H1 (cell line): ENCODE measurements at regions not wholly inside any gene's neighbourhood (a gene's known extent, or its start where the extent isn't known, plus 50 kb on each side); places are given as distances from the start of the nearest gene placed in this dataset.

Experiments
- CTCF ChIA-PET: fragments of 300-600 bp; sonication (Branson Sonifier 250); formaldehyde crosslinking; loops from one replicate; lab custom pipeline; 2021; ENCODE audit not compliant: partially characterized antibody; lab: Charles Lee
- POLR2A ChIA-PET: fragments of 300-600 bp; sonication (Branson Sonifier 250); formaldehyde crosslinking; loops from one replicate; lab custom pipeline; 2021; ENCODE audit warnings: inconsistent platforms; ENCODE audit not compliant: partially characterized antibody; lab: Charles Lee
- DNase-seq, 2 experiments: peaks; one replicate each; pipeline versions ENCODE4 v3.0.0 to v3.0.0-alpha.2; 2010 to 2022; ENCODE audit warnings: low spot score in 2 of 2, low read depth in 1 of 2, mixed read lengths in 1 of 2
- FAIRE-seq: peaks from 2 replicates; lab custom pipeline; 2011; peaks lifted over from hg19 to GRCh38; lab: Jason Lieb, UNC
- H2AFZ ChIP-seq: 2 replicates; pipeline ENCODE4 v1.8.1; 2012; ENCODE audit warnings: low read length, inconsistent platforms
- H2AK5ac ChIP-seq: 2 replicates; pipeline ENCODE4 v1.6.1; 2013; ENCODE audit warnings: low read depth, low read length
- H2BK120ac ChIP-seq: replicated peaks from 2 replicates; pipeline ENCODE3; 2013; ENCODE audit warnings: low read depth, low read length, inconsistent platforms
- H2BK12ac ChIP-seq: 2 replicates; pipeline ENCODE4 v1.6.1; 2013; ENCODE audit warnings: low read depth, low read length
- H2BK15ac ChIP-seq: 2 replicates; pipeline ENCODE4 v1.6.1; 2013; ENCODE audit warnings: low read length
- H2BK20ac ChIP-seq: 2 replicates; pipeline ENCODE4 v1.6.1; 2013; ENCODE audit warnings: low read length
- H2BK5ac ChIP-seq: 2 replicates; pipeline ENCODE4 v1.6.1; 2013; ENCODE audit warnings: low read depth, low read length
- H3K14ac ChIP-seq: 2 replicates; pipeline ENCODE4 v1.6.1; 2013; ENCODE audit warnings: inconsistent platforms; ENCODE audit not compliant: insufficient read length
- H3K18ac ChIP-seq: 2 replicates; pipeline ENCODE4 v1.6.1; 2013; ENCODE audit warnings: low read length; ENCODE audit errors: extremely low read depth
- H3K23ac ChIP-seq: 2 replicates; pipeline ENCODE4 v1.6.1; 2013; ENCODE audit warnings: inconsistent platforms; ENCODE audit not compliant: insufficient read length
- H3K23me2 ChIP-seq: 2 replicates; pipeline ENCODE4 v1.6.1; 2013; ENCODE audit warnings: low read depth, low read length
- H3K27ac ChIP-seq: 2 replicates; pipeline ENCODE4 v1.6.1; 2011; ENCODE audit warnings: low read depth, low read length, inconsistent platforms
- H3K27me3 ChIP-seq, 4 experiments: replicated peaks in 1 of 4; 1 replicate in 1 of 4; 2 replicates in 3 of 4; pipeline versions ENCODE4 v1.6.1 to v1.8.1; 2011 to 2013; ENCODE audit warnings: low read length in 3 of 4, mild to moderate bottlenecking in 3 of 4, inconsistent platforms in 2 of 4, mixed read lengths in 2 of 4, moderate library complexity in 1 of 4; ENCODE audit not compliant: control insufficient read depth in 3 of 4, insufficient read depth in 3 of 4; ENCODE audit errors: extremely low read depth in 1 of 4
- H3K36me3 ChIP-seq, 4 experiments: 2 replicates each; pipeline versions ENCODE4 v1.6.1 to v1.8.1; 2011 to 2013; ENCODE audit warnings: mild to moderate bottlenecking in 4 of 4, low read length in 3 of 4, moderate library complexity in 2 of 4, control low read depth in 1 of 4, inconsistent platforms in 1 of 4; ENCODE audit not compliant: insufficient read depth in 4 of 4, control insufficient read depth in 2 of 4
- H3K4ac ChIP-seq: replicated peaks from 2 replicates; pipeline ENCODE3; 2013; ENCODE audit warnings: low read length, low read depth, mixed read lengths, inconsistent platforms; ENCODE audit not compliant: insufficient read length
- H3K4me1 ChIP-seq, 4 experiments: replicated peaks in 1 of 4; 1 replicate in 1 of 4; 2 replicates in 3 of 4; pipeline versions ENCODE4 v1.6.1 to v1.8.1; 2011 to 2013; ENCODE audit warnings: low read length in 3 of 4, inconsistent platforms in 2 of 4, mixed read lengths in 1 of 4; ENCODE audit not compliant: insufficient read depth in 4 of 4, control insufficient read depth in 3 of 4
- H3K4me2 ChIP-seq, 2 experiments: 2 replicates each; pipeline versions ENCODE4 v1.6.1 to v1.8.1; 2011 to 2013; ENCODE audit warnings: low read depth in 2 of 2, low read length in 2 of 2, control low read depth in 1 of 2, inconsistent platforms in 1 of 2, mild to moderate bottlenecking in 1 of 2; ENCODE audit not compliant: insufficient read depth in 1 of 2
- H3K4me3 ChIP-seq, 4 experiments: fragments of 200-600, 300-600 bp in 1 of 4; sonication (generic), shearing (Covaris generic), sonication (Bioruptor Twin) in 1 of 4; 2 replicates each; pipeline versions ENCODE4 v1.5.1 to v1.8.1; 2011 to 2016; ENCODE audit warnings: low read length in 4 of 4, low read depth in 3 of 4, control low read depth in 2 of 4, inconsistent platforms in 2 of 4, mild to moderate bottlenecking in 2 of 4, mixed read lengths in 1 of 4, moderate library complexity in 1 of 4; ENCODE audit not compliant: insufficient read depth in 2 of 4; ENCODE audit errors: extremely low read depth in 1 of 4
- H3K56ac ChIP-seq: replicated peaks from 2 replicates; pipeline ENCODE3; 2013; ENCODE audit warnings: low read depth, mild to moderate bottlenecking, mixed read lengths, low read length, inconsistent platforms; ENCODE audit not compliant: insufficient read length
- H3K79me1 ChIP-seq: 2 replicates; pipeline ENCODE4 v1.6.1; 2013; ENCODE audit warnings: low read depth, low read length, control low read depth
- H3K79me2 ChIP-seq, 2 experiments: 2 replicates each; pipeline versions ENCODE4 v1.6.1 to v1.8.1; 2012 to 2013; ENCODE audit warnings: low read length in 2 of 2, mild to moderate bottlenecking in 2 of 2, inconsistent platforms in 1 of 2; ENCODE audit not compliant: insufficient read depth in 2 of 2, control insufficient read depth in 1 of 2
- H3K9ac ChIP-seq, 4 experiments: replicated peaks in 1 of 4; 1 replicate in 1 of 4; 2 replicates in 3 of 4; pipeline versions ENCODE4 v1.6.1 to v1.8.1; 2011 to 2013; ENCODE audit warnings: low read depth in 3 of 4, low read length in 3 of 4, control low read depth in 2 of 4, mild to moderate bottlenecking in 2 of 4, moderate library complexity in 2 of 4, inconsistent platforms in 1 of 4; ENCODE audit errors: extremely low read depth in 1 of 4
- H3K9me3 ChIP-seq, 2 experiments: 2 replicates each; pipeline versions ENCODE4 v1.6.1 to v1.8.1; 2012 to 2013; ENCODE audit warnings: mild to moderate bottlenecking in 2 of 2, moderate library complexity in 2 of 2, control low read depth in 1 of 2, inconsistent platforms in 1 of 2, low read depth in 1 of 2, low read length in 1 of 2, mixed read lengths in 1 of 2; ENCODE audit not compliant: insufficient read depth in 2 of 2
- H4K20me1 ChIP-seq, 2 experiments: replicated peaks in 1 of 2; 2 replicates each; pipeline versions ENCODE3 to v1.8.1; 2011 to 2013; ENCODE audit warnings: inconsistent platforms in 2 of 2, low read length in 2 of 2, mild to moderate bottlenecking in 1 of 2; ENCODE audit not compliant: insufficient read depth in 2 of 2, control insufficient read depth in 1 of 2
- H4K5ac ChIP-seq: 2 replicates; pipeline ENCODE4 v1.6.1; 2013; ENCODE audit warnings: low read length, low read depth, mixed read lengths, inconsistent platforms; ENCODE audit not compliant: insufficient read length
- H4K8ac ChIP-seq: 2 replicates; pipeline ENCODE4 v1.8.0; 2013; ENCODE audit warnings: mild to moderate bottlenecking, moderate library complexity, low read length, inconsistent platforms; ENCODE audit not compliant: insufficient read depth; ENCODE audit errors: extremely low read depth
- H4K91ac ChIP-seq: replicated peaks from 2 replicates; pipeline ENCODE3; 2013; ENCODE audit warnings: low read length, mixed read lengths, inconsistent platforms; ENCODE audit not compliant: insufficient read length
- SIX5 ChIP-seq: IDR thresholded peaks from 2 replicates; pipeline ENCODE4 v1.6.1; 2011; ENCODE audit warnings: mild to moderate bottlenecking, low read depth, low read length
- WGBS, 2 experiments: shearing (Covaris generic) in 1 of 2; methylation state at CpG; one replicate each; pipeline versions ENCODE4 v1.1.6 to v1.1.7; 2013 to 2015; ENCODE audit warnings: low lambda C conversion rate in 2 of 2, mixed read lengths in 2 of 2, inconsistent platforms in 1 of 2, low coverage in 1 of 2, missing lambda C conversion rate in 1 of 2; ENCODE audit not compliant: insufficient replicate concordance in 2 of 2, insufficient coverage in 1 of 2, insufficient read length in 1 of 2; ENCODE audit errors: extremely low coverage in 1 of 2, missing lambda C conversion rate in 1 of 2; 5-methylcytosine and 5-hydroxymethylcytosine counted together

GRCh38 chr2:136611451-136611850, 153.9 kb upstream of the THSD7B start:
- no peak overlapping the region for H2BK12ac ChIP-seq
- no peak overlapping the region for H3K9ac ChIP-seq
- H3K27ac ChIP-seq: no peak overlapping the region
- H3K4me1 ChIP-seq: no peaks in the 10 kb centered on the region
- H2BK120ac ChIP-seq: no peak overlapping the region
- H3K9me3 ChIP-seq: no peaks in the 10 kb centered on the region
- POLR2A ChIA-PET: no interaction called here
- H3K4ac ChIP-seq: no peak overlapping the region
- CTCF ChIA-PET: no interaction called here
- no peak overlapping the region for H2BK15ac ChIP-seq
- no peak overlapping the region for H4K91ac ChIP-seq
- H3K23me2 ChIP-seq: no peaks in the 10 kb centered on the region
- no peak for DNase-seq
- H3K79me2 ChIP-seq: no peaks in the 10 kb centered on the region
- no peak for FAIRE-seq
- no peaks in the 10 kb centered on the region for H3K27me3 ChIP-seq
- H4K8ac ChIP-seq: no peak overlapping the region
- no peaks in the 10 kb centered on the region for H3K79me1 ChIP-seq
- H4K20me1 ChIP-seq: no peaks in the 10 kb centered on the region
- no peak overlapping the region for H3K56ac ChIP-seq
- no peak overlapping the region for H2AFZ ChIP-seq
- H4K5ac ChIP-seq: no peak overlapping the region
- H3K14ac ChIP-seq: no peak overlapping the region
- H2BK20ac ChIP-seq: no peak overlapping the region
- H3K4me2 ChIP-seq: no peak overlapping the region
- no peaks in the 10 kb centered on the region for H3K36me3 ChIP-seq
- 100% methylated on average over 1 of the region's 1 CpG; no CpG with 5 or more reads in 1 of the 2 experiments for WGBS, 2 experiments
- TF ChIP-seq SIX5: no peak
- H2BK5ac ChIP-seq: no peak overlapping the region
- no peak overlapping the region for H2AK5ac ChIP-seq
- H3K4me3 ChIP-seq: no peak overlapping the region
- no peak overlapping the region for H3K18ac ChIP-seq
- H3K23ac ChIP-seq: no peak overlapping the region
